ENCODE measurements at regions not wholly inside any gene's neighbourhood (a gene's known extent, or its start where the extent isn't known, plus 50 kb on each side); places are given as distances from the start of the nearest gene placed in this dataset.

DNA sequence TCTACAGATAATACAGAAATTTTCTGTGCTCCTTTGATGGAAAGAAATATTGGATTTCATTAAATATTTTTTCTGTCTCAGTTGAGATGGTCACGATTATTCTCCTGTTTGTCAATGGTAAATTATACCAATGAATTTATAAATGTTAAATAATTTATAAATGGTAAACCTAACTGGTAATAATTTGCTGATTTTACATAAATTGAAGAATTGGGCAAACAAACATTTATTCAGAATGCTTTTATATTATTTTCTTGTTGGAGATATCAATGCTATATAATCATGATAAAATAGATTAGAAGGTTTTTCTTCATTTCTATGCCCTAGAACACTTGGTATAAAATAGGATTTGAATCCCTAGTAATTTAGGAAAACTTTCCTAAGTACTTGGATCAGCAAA, 597.6 kb upstream of the IGFBP3 start:
- TF ChIP-seq, protein P1, sequence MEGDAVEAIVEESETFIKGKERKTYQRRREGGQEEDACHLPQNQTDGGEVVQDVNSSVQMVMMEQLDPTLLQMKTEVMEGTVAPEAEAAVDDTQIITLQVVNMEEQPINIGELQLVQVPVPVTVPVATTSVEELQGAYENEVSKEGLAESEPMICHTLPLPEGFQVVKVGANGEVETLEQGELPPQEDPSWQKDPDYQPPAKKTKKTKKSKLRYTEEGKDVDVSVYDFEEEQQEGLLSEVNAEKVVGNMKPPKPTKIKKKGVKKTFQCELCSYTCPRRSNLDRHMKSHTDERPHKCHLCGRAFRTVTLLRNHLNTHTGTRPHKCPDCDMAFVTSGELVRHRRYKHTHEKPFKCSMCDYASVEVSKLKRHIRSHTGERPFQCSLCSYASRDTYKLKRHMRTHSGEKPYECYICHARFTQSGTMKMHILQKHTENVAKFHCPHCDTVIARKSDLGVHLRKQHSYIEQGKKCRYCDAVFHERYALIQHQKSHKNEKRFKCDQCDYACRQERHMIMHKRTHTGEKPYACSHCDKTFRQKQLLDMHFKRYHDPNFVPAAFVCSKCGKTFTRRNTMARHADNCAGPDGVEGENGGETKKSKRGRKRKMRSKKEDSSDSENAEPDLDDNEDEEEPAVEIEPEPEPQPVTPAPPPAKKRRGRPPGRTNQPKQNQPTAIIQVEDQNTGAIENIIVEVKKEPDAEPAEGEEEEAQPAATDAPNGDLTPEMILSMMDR (IDR thresholded peaks at IDR 0.05; ENCODE audit: insufficient read depth, missing control alignments) = no peak
- FAIRE-seq = no peak
- no peak for DNase-seq (ENCODE audit: insufficient read length, low spot score)

DNA sequence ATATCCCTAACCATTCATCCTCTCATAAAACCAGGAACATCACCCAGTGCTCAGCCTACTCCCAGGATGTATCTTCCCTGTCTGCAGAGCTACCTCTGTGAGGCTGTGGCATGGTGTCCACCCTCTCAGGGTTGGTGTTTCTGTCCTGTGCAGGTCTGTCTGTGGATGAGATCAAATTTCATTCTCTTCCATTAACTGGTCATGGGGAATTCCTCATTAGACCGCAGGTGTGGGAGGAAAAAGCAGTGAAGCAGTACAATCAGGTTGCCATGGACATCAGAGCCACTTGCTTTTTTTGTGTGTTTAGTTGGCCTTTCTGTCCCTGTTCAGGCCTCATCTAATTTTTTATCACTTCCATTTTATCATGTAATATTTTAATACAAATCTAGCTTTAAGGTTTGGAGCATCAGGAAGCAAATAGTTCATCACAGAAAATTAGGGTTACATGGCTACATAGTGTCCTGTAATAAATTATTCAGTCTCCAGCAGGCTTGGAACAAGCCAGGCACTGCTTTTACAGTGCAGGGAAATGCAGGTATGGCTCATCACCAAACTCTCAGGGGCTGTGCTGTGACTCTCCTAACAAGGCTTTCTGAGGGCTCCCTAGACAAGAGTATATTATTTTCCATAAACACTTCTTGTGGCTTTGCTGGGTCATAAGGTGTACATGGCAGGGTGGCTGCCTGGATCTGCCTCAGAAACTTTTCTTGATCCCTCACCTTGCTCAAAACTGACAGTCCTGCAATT, 594.9 kb upstream of the IGFBP3 start:
- FAIRE-seq = no peak
- DNase-seq (ENCODE audit: insufficient read length, low spot score) = no peak
- TF ChIP-seq, protein P1 (IDR thresholded peaks at IDR 0.05; ENCODE audit: insufficient read depth, missing control alignments) = no peak

DNA sequence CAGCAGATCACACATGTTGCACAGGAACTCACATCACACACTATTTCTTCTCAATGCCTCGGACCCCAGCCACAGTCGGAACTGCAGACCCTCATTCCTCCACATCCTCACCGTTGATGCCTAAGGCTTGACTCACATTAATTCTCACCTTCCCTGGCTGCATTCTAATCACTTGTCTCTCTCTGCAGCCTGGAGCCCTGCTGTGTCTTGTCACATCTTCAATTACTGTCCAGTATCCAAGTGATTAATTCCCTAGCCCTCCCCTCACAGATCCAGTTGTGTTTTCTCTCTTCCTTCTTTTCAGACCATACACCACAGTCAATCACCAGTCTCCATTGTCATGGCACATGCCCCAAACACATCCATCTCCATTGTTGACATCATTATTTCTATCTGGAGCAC, 592.4 kb upstream of the IGFBP3 start:
- DNase-seq (ENCODE audit: insufficient read length, low spot score) (no peak), FAIRE-seq (no peak)
- TF ChIP-seq, protein P1 (IDR thresholded peaks at IDR 0.05; ENCODE audit: insufficient read depth, missing control alignments) = no peak

DNA sequence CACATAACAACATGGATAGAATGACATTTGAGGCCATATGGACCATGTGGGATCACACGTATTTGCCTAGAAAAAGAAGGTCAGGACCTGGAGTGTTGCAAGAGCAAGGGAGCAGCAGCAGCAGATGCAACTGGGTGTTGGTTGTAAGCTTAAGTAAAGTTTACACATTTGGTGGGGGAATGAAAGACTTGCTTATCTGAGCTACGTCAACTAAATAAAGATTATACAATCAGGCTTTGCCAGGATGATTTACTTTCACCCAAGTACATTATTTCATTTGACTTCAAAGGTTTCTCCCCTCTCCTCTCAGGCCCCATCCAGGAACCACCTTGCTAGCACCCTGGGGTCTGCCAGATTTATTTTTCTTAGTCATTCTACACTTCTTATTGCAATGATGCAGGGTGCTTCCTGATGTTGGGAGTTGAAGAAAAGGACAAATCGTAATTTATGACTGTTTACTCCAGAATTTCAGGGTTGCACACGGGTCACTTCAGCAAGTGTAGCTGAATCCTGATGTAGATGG, 591.9 kb upstream of the IGFBP3 start:
- no peak for DNase-seq (ENCODE audit: insufficient read length, low spot score)
- TF ChIP-seq, protein P1 (IDR thresholded peaks at IDR 0.05; ENCODE audit: insufficient read depth, missing control alignments) = no peak
- FAIRE-seq = no peak

DNA sequence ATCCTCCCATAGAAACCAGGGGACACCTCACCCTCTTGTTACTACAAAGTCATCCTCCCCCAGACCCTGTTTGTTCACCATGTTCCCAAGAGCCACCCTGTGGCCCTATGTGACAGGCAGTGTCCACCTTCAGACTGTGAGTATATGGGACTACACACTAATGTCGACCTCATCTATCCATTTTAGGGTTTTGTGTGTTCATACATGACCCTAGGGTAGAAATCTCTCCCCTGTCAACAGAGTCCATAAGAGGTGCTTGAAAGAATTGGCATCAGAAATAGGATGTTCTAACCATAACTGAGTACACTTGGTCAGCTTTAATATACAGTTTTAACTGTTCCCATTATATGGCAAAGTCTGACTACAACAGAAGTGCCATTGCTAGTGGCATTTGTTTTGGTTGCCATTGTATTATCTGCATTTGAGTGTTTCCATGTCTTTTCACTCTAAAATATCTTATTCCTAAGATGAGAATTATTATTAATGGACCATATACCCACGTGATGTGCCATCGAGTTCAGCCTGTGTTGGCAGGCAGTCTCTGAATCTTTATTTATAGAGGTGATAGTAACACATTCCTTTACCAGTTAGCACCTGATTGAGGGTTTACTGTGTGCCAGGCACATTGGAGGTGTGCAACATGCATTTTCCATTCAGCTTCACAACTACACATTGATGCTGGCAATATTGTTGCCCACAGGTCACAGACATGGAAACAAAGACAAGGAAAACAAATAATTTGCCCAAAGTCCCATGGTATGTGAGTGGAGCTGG, 590.6 kb upstream of the IGFBP3 start:
- no peak for DNase-seq (ENCODE audit: insufficient read length, low spot score)
- TF ChIP-seq, protein P1 (IDR thresholded peaks at IDR 0.05; ENCODE audit: insufficient read depth, missing control alignments) = no peak
- FAIRE-seq = no peak

DNA sequence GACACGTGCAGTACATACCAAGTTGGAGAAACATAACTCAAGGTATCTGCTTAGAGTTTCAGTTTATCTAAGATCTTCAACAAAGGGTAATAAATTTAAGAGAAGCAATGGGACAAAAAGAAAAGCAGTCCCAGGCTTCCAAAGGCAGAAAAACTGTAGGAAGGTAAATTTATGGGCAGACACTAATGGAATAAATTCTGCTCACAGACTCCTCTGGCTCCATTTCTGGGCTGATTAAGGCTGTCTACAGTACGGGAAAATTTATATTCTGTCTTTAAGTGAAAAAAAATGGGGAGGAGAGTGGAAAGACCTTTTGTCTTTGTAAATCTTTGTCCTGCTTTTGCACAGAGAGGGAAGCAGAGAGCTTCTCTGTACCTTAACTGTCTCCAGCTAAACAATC, 587.5 kb upstream of the IGFBP3 start:
- TF ChIP-seq, protein P1 (IDR thresholded peaks at IDR 0.05; ENCODE audit: insufficient read depth, missing control alignments) = no peak
- DNase-seq (ENCODE audit: insufficient read length, low spot score) = no peak
- FAIRE-seq = no peak

DNA sequence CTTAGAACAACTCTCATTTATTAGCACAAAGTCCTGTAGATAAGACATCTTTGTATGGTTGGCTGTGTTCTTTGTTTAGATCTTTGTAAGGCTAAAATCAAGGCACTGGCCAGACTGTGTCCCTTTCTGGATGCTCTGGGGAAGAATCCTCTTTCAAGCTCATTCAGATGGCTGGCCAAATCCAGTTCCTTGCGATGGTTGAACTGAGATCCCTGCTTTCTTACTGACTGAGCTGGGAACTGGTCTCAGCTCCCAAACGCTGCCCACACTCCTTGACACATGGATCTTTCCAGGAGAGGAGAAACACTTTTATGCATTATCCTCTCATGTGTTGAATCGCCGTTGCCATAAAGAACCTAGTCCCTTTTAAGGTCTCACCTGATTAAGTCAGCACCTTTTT, 586.5 kb upstream of the IGFBP3 start:
- no peak for DNase-seq (ENCODE audit: insufficient read length, low spot score)
- FAIRE-seq = no peak

More for the DNA sequence above, 586.5 kb upstream of the IGFBP3 start:
- TF ChIP-seq, protein P1 (IDR thresholded peaks at IDR 0.05; ENCODE audit: insufficient read depth, missing control alignments) = no peak
